HCT116 (cell line): ENCODE measurements at regions not wholly inside any gene's neighbourhood (a gene's known extent, or its start where the extent isn't known, plus 50 kb on each side); places are given as distances from the start of the nearest gene placed in this dataset.

Experiments
- ATAC-seq: fragments of 200-7000 bp; cut with Tn5 transposase; 2 replicates; pipeline ENCODE4 v1.9.1; 2020; ENCODE audit warnings: mild to moderate bottlenecking, moderate library complexity
- BruUV-seq: library from RNA; stranded (reverse); fragments of 400-500 nt; replicated peaks from 2 replicates; lab custom pipeline; 2021; lab: Mats Ljungman, UMichigan
- CTCF ChIA-PET: fragments of 300-600 bp; sonication (Branson Sonifier 250); formaldehyde crosslinking; loops from one replicate; lab custom pipeline; 2021; ENCODE audit warnings: antibody characterized with exemption; lab: Charles Lee
- POLR2A ChIA-PET: fragments of 300-600, 350-600 bp; sonication (Branson Sonifier 250); formaldehyde crosslinking; loops from one replicate; lab custom pipeline; 2021; ENCODE audit warnings: antibody characterized with exemption; lab: Charles Lee
- RAD21 ChIA-PET, 2 experiments: fragments of 300-600 bp; sonication (Branson Sonifier 250); formaldehyde crosslinking; loops; one replicate each; lab custom pipeline; 2023; ENCODE audit warnings: low total read pairs in 2 of 2; ENCODE audit not compliant: uncharacterized antibody in 2 of 2, unreplicated experiment in 2 of 2, low non-redundant PET in 1 of 2; lab: Charles Lee
- DNase-seq: peaks from one replicate; pipeline ENCODE4 v3.0.0-alpha.2; 2010; ENCODE audit warnings: low read depth, low spot score
- H2AFZ ChIP-seq: fragments of 200-600 bp; shearing (Covaris generic), sonication (generic); 2 replicates; pipeline ENCODE4 v1.6.1; 2017; ENCODE audit warnings: low read depth, mixed run types, mixed read lengths, antibody characterized with exemption, low read length; ENCODE audit not compliant: poor library complexity, severe bottlenecking
- H3K27ac ChIP-seq: 2 replicates; pipeline ENCODE4 v1.5.1; 2012; ENCODE audit warnings: low read depth, low read length
- H3K27me3 ChIP-seq: fragments of 200-600 bp; sonication (generic); 2 replicates; pipeline ENCODE4 v1.6.1; 2016; ENCODE audit warnings: mixed run types, low read length, mixed read lengths; ENCODE audit not compliant: insufficient read depth
- H3K36me3 ChIP-seq, 2 experiments: fragments of 200-500 bp in 1 of 2; fragments of 200-600 bp in 1 of 2; sonication (Bioruptor generic) in 1 of 2; sonication (generic) in 1 of 2; 2 replicates each; pipeline versions ENCODE4 v1.5.1 to v1.6.1; 2014 to 2016; ENCODE audit warnings: low read length in 2 of 2, inconsistent platforms in 1 of 2, mixed read lengths in 1 of 2, mixed run types in 1 of 2; ENCODE audit not compliant: insufficient read depth in 2 of 2, control insufficient read depth in 1 of 2
- H3K4me1 ChIP-seq, 2 experiments: fragments of 200-600 bp in 1 of 2; sonication (generic) in 1 of 2; 2 replicates each; pipeline versions ENCODE4 v1.5.1 to v1.6.1; 2012 to 2017; ENCODE audit warnings: low read length in 2 of 2, inconsistent platforms in 1 of 2, mild to moderate bottlenecking in 1 of 2, mixed read lengths in 1 of 2, mixed run types in 1 of 2, moderate library complexity in 1 of 2; ENCODE audit not compliant: insufficient read depth in 2 of 2, control insufficient read depth in 1 of 2
- H3K4me2 ChIP-seq: fragments of 200-600 bp; sonication (generic); 2 replicates; pipeline ENCODE4 v1.6.1; 2017; ENCODE audit warnings: mixed run types, low read length, mixed read lengths
- H3K4me3 ChIP-seq, 2 experiments: fragments of 200-600 bp in 1 of 2; sonication (generic) in 1 of 2; replicated peaks in 1 of 2; 2 replicates each; pipeline ENCODE4 v1.5.1; 2011 to 2016; ENCODE audit warnings: low read length in 2 of 2, control low read depth in 1 of 2, low read depth in 1 of 2, mild to moderate bottlenecking in 1 of 2, mixed read lengths in 1 of 2, mixed run types in 1 of 2
- H3K79me2 ChIP-seq: fragments of 200-600 bp; sonication (generic); 2 replicates; pipeline ENCODE4 v1.6.1; 2017; ENCODE audit warnings: mild to moderate bottlenecking, mixed run types, low read length, moderate library complexity, mixed read lengths; ENCODE audit not compliant: insufficient read depth
- H3K9ac ChIP-seq: fragments of 200-600 bp; sonication (generic); 2 replicates; pipeline ENCODE4 v1.6.1; 2016; ENCODE audit warnings: low read length, mixed read lengths
- H3K9me2 ChIP-seq: fragments of 200-600 bp; sonication (generic), shearing (Covaris generic); 2 replicates; pipeline ENCODE4 v1.6.1; 2017; ENCODE audit warnings: mixed run types, mild to moderate bottlenecking, moderate library complexity; ENCODE audit not compliant: insufficient read depth
- H3K9me3 ChIP-seq, 2 experiments: fragments of 200-500 bp in 1 of 2; fragments of 200-600 bp in 1 of 2; sonication (Bioruptor generic) in 1 of 2; sonication (generic) in 1 of 2; 2 replicates each; pipeline ENCODE4 v1.6.1; 2014 to 2017; ENCODE audit warnings: low read length in 2 of 2, mixed read lengths in 2 of 2, inconsistent platforms in 1 of 2, low read depth in 1 of 2, mild to moderate bottlenecking in 1 of 2, mixed run types in 1 of 2, moderate library complexity in 1 of 2; ENCODE audit not compliant: control insufficient read depth in 1 of 2, insufficient read depth in 1 of 2
- H4K20me1 ChIP-seq: fragments of 200-600 bp; sonication (generic), shearing (Covaris generic); 2 replicates; pipeline ENCODE4 v1.6.1; 2017; ENCODE audit warnings: mixed run types, mild to moderate bottlenecking, moderate library complexity; ENCODE audit not compliant: insufficient read depth
- ATF3 ChIP-seq: IDR thresholded peaks from 2 replicates; pipeline ENCODE4 v1.6.1; 2012
- CBX3 ChIP-seq: IDR thresholded peaks from 2 replicates; pipeline ENCODE4 v1.6.1; 2012; ENCODE audit warnings: low read depth
- EGR1 ChIP-seq: IDR thresholded peaks from 2 replicates; pipeline ENCODE4 v1.6.1; 2012; ENCODE audit warnings: low read depth
- ELF1 ChIP-seq: IDR thresholded peaks from 2 replicates; pipeline ENCODE4 v1.6.1; 2012; ENCODE audit warnings: low read depth, borderline replicate concordance
- EZH2 ChIP-seq: fragments of 200-600 bp; sonication (generic); IDR thresholded peaks from 2 replicates; pipeline ENCODE4 v1.6.1; 2017; ENCODE audit warnings: antibody characterized with exemption, mixed run types
- EZH2phosphoT487 ChIP-seq: fragments of 200-600 bp; IDR thresholded peaks from 2 replicates; pipeline ENCODE4 v1.6.1; 2018; ENCODE audit warnings: antibody characterized with exemption, borderline replicate concordance
- FOSL1 ChIP-seq: IDR thresholded peaks from 2 replicates; pipeline ENCODE4 v1.6.1; 2012; ENCODE audit warnings: low read depth
- POLR2A ChIP-seq: IDR thresholded peaks from 2 replicates; pipeline ENCODE4 v1.7.0; 2011; ENCODE audit warnings: borderline replicate concordance; ENCODE audit not compliant: insufficient read depth, insufficient read length; ENCODE audit errors: extremely low read depth
- REST ChIP-seq: IDR thresholded peaks from 2 replicates; pipeline ENCODE4 v1.6.1; 2012; ENCODE audit warnings: low read depth
- SIN3A ChIP-seq: IDR thresholded peaks from 2 replicates; pipeline ENCODE4 v1.6.1; 2012; ENCODE audit warnings: low read depth
- SRF ChIP-seq: IDR thresholded peaks from 2 replicates; pipeline ENCODE4 v1.6.1; 2012; ENCODE audit warnings: low read depth
- TCF7L2 ChIP-seq: IDR thresholded peaks from 2 replicates; pipeline ENCODE4 v1.7.0; 2011; ENCODE audit warnings: borderline replicate concordance, inconsistent platforms; ENCODE audit not compliant: insufficient read depth, insufficient read length; ENCODE audit errors: extremely low read depth
- intact Hi-C: fragments of 100-400 bp; cut with micrococcal nuclease; formaldehyde crosslinking; loops from 2 replicates; pipeline ENCODE4 v1.10.0; 2022

- H3K9me2 ChIP-seq, result no peaks in the 10 kb centered on the region
- ChIA-PET POLR2A (no interaction called here), CTCF (no interaction called here), RAD21 (no interaction called here)
- no peaks in the 10 kb centered on the region for H3K4me1 ChIP-seq
- H3K27me3 ChIP-seq, result no peaks in the 10 kb centered on the region
- H3K79me2 ChIP-seq, result no peaks in the 10 kb centered on the region
- no peak for TF ChIP-seq FOSL1
- TF ChIP-seq POLR2A, result no peak
- no peaks in the 10 kb centered on the region for H3K9me3 ChIP-seq
- no TSS peak for BruUV-seq
- no peak overlapping the region for H3K9ac ChIP-seq
- no peak overlapping the region for H3K4me3 ChIP-seq
- no peaks in the 10 kb centered on the region for H3K36me3 ChIP-seq
- H2AFZ ChIP-seq, result no peak overlapping the region
- ATAC-seq (no peak), DNase-seq (no peak)
- H3K27ac ChIP-seq, result no peak overlapping the region
- H4K20me1 ChIP-seq, result no peaks in the 10 kb centered on the region
- intact Hi-C loops, result no loop called here
- no peak overlapping the region for H3K4me2 ChIP-seq
Observed at GRCh38 chr3:145854499-145854898, 306.5 kb downstream of the PLOD2 start.

GRCh38 chr3:145857956-145858355 lies 303.0 kb downstream of the PLOD2 start:
- Histone ChIP-seq H4K20me1 (no peaks in the 10 kb centered on the region), H2AFZ (no peak overlapping the region), H3K9ac (no peak overlapping the region), H3K79me2 (no peaks in the 10 kb centered on the region), H3K9me3 (no peaks in the 10 kb centered on the region), H3K9me2 (no peaks in the 10 kb centered on the region), H3K27me3 (no peaks in the 10 kb centered on the region), H3K4me1 (no peaks in the 10 kb centered on the region), H3K4me2 (no peak overlapping the region), H3K36me3 (no peaks in the 10 kb centered on the region), H3K4me3 (no peak overlapping the region), H3K27ac (no peak overlapping the region)
- no peak for TF ChIP-seq ATF3
- no peak for TF ChIP-seq SIN3A
- no peak for TF ChIP-seq ELF1
- no peak for TF ChIP-seq EGR1
- no peak for TF ChIP-seq CBX3
- TF ChIP-seq REST, result no peak
- no peak for TF ChIP-seq EZH2phosphoT487
- no peak for TF ChIP-seq SRF
- no peak for TF ChIP-seq EZH2
- no peak for TF ChIP-seq TCF7L2
- ATAC-seq (no peak), DNase-seq (no peak)
- POLR2A ChIA-PET, result no interaction called here
- intact Hi-C loops, result no loop called here
- CTCF ChIA-PET, result no interaction called here
- RAD21 ChIA-PET, result no interaction called here
- BruUV-seq, result no TSS peak
